ENCODE measurements at regions not wholly inside any gene's neighbourhood (a gene's known extent, or its start where the extent isn't known, plus 50 kb on each side); places are given as distances from the start of the nearest gene placed in this dataset.
"Not testable (repeated sequence)": the region's sequence is repeated elsewhere in the genome, so short reads cannot be mapped to it uniquely, and the experiment has no call there.

DNA sequence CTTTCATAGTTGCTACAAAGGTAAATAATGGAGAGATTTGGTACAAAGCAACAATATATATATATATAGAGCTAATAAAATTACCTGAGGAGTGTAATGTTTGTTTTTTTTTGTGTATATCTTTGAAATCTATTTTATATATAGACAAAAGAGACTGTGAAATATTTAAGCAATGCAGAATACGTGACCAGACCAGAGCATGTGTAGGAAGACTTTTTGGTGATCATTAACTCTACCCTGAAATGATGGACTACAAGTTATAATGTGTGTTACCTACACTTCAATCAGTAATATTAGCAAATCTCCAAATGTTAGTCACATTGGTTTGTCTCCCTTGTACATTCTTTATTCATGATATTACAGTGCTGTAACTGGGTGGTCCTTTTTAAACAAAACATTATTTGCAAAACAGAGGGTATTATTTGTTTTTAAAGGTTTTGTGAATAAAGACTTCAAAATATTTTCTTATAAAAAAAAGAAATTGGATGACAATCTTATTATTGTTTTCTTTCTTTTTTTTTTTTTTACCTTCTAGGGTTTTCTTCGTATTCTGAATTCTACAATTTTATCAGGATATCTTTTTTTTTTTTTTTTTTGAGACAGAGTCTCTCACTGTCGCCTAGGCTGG lies 64.5 kb upstream of the RDX start:
- TF ChIP-seq, protein P1, sequence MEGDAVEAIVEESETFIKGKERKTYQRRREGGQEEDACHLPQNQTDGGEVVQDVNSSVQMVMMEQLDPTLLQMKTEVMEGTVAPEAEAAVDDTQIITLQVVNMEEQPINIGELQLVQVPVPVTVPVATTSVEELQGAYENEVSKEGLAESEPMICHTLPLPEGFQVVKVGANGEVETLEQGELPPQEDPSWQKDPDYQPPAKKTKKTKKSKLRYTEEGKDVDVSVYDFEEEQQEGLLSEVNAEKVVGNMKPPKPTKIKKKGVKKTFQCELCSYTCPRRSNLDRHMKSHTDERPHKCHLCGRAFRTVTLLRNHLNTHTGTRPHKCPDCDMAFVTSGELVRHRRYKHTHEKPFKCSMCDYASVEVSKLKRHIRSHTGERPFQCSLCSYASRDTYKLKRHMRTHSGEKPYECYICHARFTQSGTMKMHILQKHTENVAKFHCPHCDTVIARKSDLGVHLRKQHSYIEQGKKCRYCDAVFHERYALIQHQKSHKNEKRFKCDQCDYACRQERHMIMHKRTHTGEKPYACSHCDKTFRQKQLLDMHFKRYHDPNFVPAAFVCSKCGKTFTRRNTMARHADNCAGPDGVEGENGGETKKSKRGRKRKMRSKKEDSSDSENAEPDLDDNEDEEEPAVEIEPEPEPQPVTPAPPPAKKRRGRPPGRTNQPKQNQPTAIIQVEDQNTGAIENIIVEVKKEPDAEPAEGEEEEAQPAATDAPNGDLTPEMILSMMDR (IDR thresholded peaks at IDR 0.05): not testable (repeated sequence)
- not testable (repeated sequence) for TF ChIP-seq POLR2A (IDR thresholded peaks at IDR 0.05)
